ENCODE measurements at regions not wholly inside any gene's neighbourhood (a gene's known extent, or its start where the extent isn't known, plus 50 kb on each side); places are given as distances from the start of the nearest gene placed in this dataset.
A peak's percentile ranks its signal among the peaks of the same experiment; 100 is the strongest.

- no peak for TF ChIP-seq ZNF362 (tag by site-specific recombination; IDR thresholded peaks at IDR 0.05)
- TF ChIP-seq, protein P1, sequence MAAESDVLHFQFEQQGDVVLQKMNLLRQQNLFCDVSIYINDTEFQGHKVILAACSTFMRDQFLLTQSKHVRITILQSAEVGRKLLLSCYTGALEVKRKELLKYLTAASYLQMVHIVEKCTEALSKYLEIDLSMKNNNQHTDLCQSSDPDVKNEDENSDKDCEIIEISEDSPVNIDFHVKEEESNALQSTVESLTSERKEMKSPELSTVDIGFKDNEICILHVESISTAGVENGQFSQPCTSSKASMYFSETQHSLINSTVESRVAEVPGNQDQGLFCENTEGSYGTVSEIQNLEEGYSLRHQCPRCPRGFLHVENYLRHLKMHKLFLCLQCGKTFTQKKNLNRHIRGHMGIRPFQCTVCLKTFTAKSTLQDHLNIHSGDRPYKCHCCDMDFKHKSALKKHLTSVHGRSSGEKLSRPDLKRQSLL (tag by site-specific recombination; IDR thresholded peaks at IDR 0.05), result no peak
- TF ChIP-seq ZNF121 (tag by site-specific recombination; IDR thresholded peaks at IDR 0.05), result no peak
- TF ChIP-seq ZNF354C (tag by site-specific recombination; IDR thresholded peaks at IDR 0.05; ENCODE audit: borderline replicate concordance, low read depth), result no peak
- no peak for TF ChIP-seq ZNF311 (tag by site-specific recombination; IDR thresholded peaks at IDR 0.05; ENCODE audit: borderline replicate concordance)
- TF ChIP-seq, protein P2, sequence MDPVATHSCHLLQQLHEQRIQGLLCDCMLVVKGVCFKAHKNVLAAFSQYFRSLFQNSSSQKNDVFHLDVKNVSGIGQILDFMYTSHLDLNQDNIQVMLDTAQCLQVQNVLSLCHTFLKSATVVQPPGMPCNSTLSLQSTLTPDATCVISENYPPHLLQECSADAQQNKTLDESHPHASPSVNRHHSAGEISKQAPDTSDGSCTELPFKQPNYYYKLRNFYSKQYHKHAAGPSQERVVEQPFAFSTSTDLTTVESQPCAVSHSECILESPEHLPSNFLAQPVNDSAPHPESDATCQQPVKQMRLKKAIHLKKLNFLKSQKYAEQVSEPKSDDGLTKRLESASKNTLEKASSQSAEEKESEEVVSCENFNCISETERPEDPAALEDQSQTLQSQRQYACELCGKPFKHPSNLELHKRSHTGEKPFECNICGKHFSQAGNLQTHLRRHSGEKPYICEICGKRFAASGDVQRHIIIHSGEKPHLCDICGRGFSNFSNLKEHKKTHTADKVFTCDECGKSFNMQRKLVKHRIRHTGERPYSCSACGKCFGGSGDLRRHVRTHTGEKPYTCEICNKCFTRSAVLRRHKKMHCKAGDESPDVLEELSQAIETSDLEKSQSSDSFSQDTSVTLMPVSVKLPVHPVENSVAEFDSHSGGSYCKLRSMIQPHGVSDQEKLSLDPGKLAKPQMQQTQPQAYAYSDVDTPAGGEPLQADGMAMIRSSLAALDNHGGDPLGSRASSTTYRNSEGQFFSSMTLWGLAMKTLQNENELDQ (tag by site-specific recombination; IDR thresholded peaks at IDR 0.05; ENCODE audit: low read depth), result no peak
- TF ChIP-seq ZNF169 (tag by site-specific recombination; IDR thresholded peaks at IDR 0.05), result no peak
- no peak for TF ChIP-seq ZNF214 (tag by site-specific recombination; IDR thresholded peaks at IDR 0.05; ENCODE audit: borderline replicate concordance)
- TF ChIP-seq, protein P3, sequence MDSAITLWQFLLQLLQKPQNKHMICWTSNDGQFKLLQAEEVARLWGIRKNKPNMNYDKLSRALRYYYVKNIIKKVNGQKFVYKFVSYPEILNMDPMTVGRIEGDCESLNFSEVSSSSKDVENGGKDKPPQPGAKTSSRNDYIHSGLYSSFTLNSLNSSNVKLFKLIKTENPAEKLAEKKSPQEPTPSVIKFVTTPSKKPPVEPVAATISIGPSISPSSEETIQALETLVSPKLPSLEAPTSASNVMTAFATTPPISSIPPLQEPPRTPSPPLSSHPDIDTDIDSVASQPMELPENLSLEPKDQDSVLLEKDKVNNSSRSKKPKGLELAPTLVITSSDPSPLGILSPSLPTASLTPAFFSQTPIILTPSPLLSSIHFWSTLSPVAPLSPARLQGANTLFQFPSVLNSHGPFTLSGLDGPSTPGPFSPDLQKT (IDR thresholded peaks at IDR 0.05; ENCODE audit: borderline replicate concordance, low read depth, low read length), result no peak
- no peak for TF ChIP-seq ZNF501 (tag by site-specific recombination; IDR thresholded peaks at IDR 0.05)
- no peak for TF ChIP-seq ZNF548 (tag by site-specific recombination; IDR thresholded peaks at IDR 0.05)
- TF ChIP-seq KLF16 (tag by site-specific recombination; IDR thresholded peaks at IDR 0.05), result no peak
- no peak for TF ChIP-seq ZNF302 (tag by site-specific recombination; IDR thresholded peaks at IDR 0.05; ENCODE audit: low read depth)
- no peak for TF ChIP-seq ZNF341 (tag by site-specific recombination; IDR thresholded peaks at IDR 0.05; ENCODE audit: low read depth)
- TF ChIP-seq ZNF324 (tag by site-specific recombination; IDR thresholded peaks at IDR 0.05), result peak; percentile 53; the same call in 1 of the 2 replicates
- TF ChIP-seq ZNF280D (tag by site-specific recombination; IDR thresholded peaks at IDR 0.05), result no peak
- TF ChIP-seq ZNF837 (tag by site-specific recombination; IDR thresholded peaks at IDR 0.05), result no peak
- TF ChIP-seq, protein P4, sequence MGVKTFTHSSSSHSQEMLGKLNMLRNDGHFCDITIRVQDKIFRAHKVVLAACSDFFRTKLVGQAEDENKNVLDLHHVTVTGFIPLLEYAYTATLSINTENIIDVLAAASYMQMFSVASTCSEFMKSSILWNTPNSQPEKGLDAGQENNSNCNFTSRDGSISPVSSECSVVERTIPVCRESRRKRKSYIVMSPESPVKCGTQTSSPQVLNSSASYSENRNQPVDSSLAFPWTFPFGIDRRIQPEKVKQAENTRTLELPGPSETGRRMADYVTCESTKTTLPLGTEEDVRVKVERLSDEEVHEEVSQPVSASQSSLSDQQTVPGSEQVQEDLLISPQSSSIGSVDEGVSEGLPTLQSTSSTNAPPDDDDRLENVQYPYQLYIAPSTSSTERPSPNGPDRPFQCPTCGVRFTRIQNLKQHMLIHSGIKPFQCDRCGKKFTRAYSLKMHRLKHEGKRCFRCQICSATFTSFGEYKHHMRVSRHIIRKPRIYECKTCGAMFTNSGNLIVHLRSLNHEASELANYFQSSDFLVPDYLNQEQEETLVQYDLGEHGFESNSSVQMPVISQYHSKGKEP (tag by site-specific recombination; IDR thresholded peaks at IDR 0.05), result peak; percentile 94
- no peak for TF ChIP-seq ZNF350 (tag by site-specific recombination; IDR thresholded peaks at IDR 0.05)
- TF ChIP-seq ZFP37 (tag by site-specific recombination; IDR thresholded peaks at IDR 0.05), result no peak
- no peak for TF ChIP-seq GLIS2 (tag by site-specific recombination; IDR thresholded peaks at IDR 0.05)
- TF ChIP-seq ZNF600 (tag by site-specific recombination; IDR thresholded peaks at IDR 0.05), result peak; percentile 47; the same call in 1 of the 2 replicates
- TF ChIP-seq ZNF132 (tag by site-specific recombination; IDR thresholded peaks at IDR 0.05; ENCODE audit: borderline replicate concordance), result no peak
- no peak for TF ChIP-seq ZNF768 (tag by site-specific recombination; IDR thresholded peaks at IDR 0.05)
- 0 out of 2 replicates have a peak, but pooled peaks have one; percentile 18 for TF ChIP-seq ZNF335 (tag by site-specific recombination; conservative IDR thresholded peaks at IDR 0.05)
- no peak for TF ChIP-seq GLI4 (tag by site-specific recombination; IDR thresholded peaks at IDR 0.05)
- TF ChIP-seq ZNF404 (tag by site-specific recombination; IDR thresholded peaks at IDR 0.05), result no peak
- TF ChIP-seq ZNF391 (tag by site-specific recombination; IDR thresholded peaks at IDR 0.05; ENCODE audit: borderline replicate concordance, low read depth), result no peak
- no peak for TF ChIP-seq ZNF658 (tag by site-specific recombination; IDR thresholded peaks at IDR 0.05)
These were observed 95.2 kb downstream of the PLCE1 start (continued) for GRCh38 chr10:94088926-94089381.

Measured in HEK293 (cell line).